ENCODE measurements at regions not wholly inside any gene's neighbourhood (a gene's known extent, or its start where the extent isn't known, plus 50 kb on each side); places are given as distances from the start of the nearest gene placed in this dataset.

- no peak overlapping the region for H3K9ac ChIP-seq (ENCODE audit: insufficient read depth, low read length, poor library complexity, severe bottlenecking)
- H3K4me1 Mint-ChIP-seq = peaks cover 10% of the 10 kb centered on the region
- intact Hi-C loops (cut with micrococcal nuclease) = no loop called here
These were observed 479.7 kb downstream of the FOXO1 start for GRCh38 chr13:40186626-40187323.

GRCh38 chr13:40187324-40187795 is 479.1 kb downstream of the FOXO1 start:
- H3K27me3 Mint-ChIP-seq (ENCODE audit: low read depth in 3 of 3) = peaks cover 2 to 3% (median 2%) of the 10 kb centered on the region in 3 donors
- no peaks in the 10 kb centered on the region for H3K4me1 ChIP-seq (ENCODE audit: control insufficient read depth in 1 of 2, insufficient read depth in 2 of 2, low read length in 2 of 2)
- no peak overlapping the region for H3K4me3 Mint-ChIP-seq
- intact Hi-C loops (cut with micrococcal nuclease) = no loop called here
- peaks cover 0 to 3% (median 0%) of the 10 kb centered on the region in 7 donors for H3K9me3 Mint-ChIP-seq
- no peak overlapping the region for H3K27ac ChIP-seq (ENCODE audit: low read depth in 1 of 2, low read length in 2 of 2)
- no peak overlapping the region for H3K27ac Mint-ChIP-seq
- H3K79me2 ChIP-seq (ENCODE audit: insufficient read depth, low read length) = no peaks in the 10 kb centered on the region
- H3K36me3 Mint-ChIP-seq = no peaks in the 10 kb centered on the region
- H4K20me1 ChIP-seq (ENCODE audit: insufficient read depth, low read length) = no peaks in the 10 kb centered on the region
- no peak for TF ChIP-seq CTCF (IDR thresholded peaks at IDR 0.05)
- H3K4me2 ChIP-seq (replicated peaks; ENCODE audit: extremely low read depth, low read length, poor library complexity, severe bottlenecking) = no peak overlapping the region
- DNase-seq = no peak
- no peaks in the 10 kb centered on the region for H3K9me3 ChIP-seq (replicated peaks in 1 of 2; ENCODE audit: control insufficient read depth in 1 of 2, insufficient read depth in 1 of 2, low read length in 2 of 2)
- 100% methylated on average over 6 of the region's 12 CpGs for WGBS (ENCODE audit: insufficient coverage)
- peaks cover 10% of the 10 kb centered on the region for H3K4me1 Mint-ChIP-seq
- H2AFZ ChIP-seq (ENCODE audit: insufficient read depth, low read depth, low read length, poor library complexity, severe bottlenecking) = no peak overlapping the region
- H3K36me3 ChIP-seq (replicated peaks in 1 of 2; ENCODE audit: control insufficient read depth in 1 of 2, insufficient read depth in 2 of 2, low read length in 2 of 2) = no peaks in the 10 kb centered on the region
- H3K27me3 ChIP-seq (ENCODE audit: control insufficient read depth in 2 of 2, insufficient read depth in 2 of 2, low read length in 2 of 2) = no peaks in the 10 kb centered on the region
- H3K4me3 ChIP-seq (replicated peaks in 1 of 3; ENCODE audit: low read depth in 2 of 3, low read length in 3 of 3) = no peak overlapping the region
- no peak overlapping the region for H3K9ac ChIP-seq (ENCODE audit: insufficient read depth, low read length, poor library complexity, severe bottlenecking)

More at GRCh38 chr13:40186626-40187323, 479.7 kb downstream of the FOXO1 start:
- Histone ChIP-seq H3K4me3 (replicated peaks in 1 of 3; ENCODE audit: low read depth in 2 of 3, low read length in 3 of 3) (no peak overlapping the region), H4K20me1 (ENCODE audit: insufficient read depth, low read length) (no peaks in the 10 kb centered on the region), H3K79me2 (ENCODE audit: insufficient read depth, low read length) (no peaks in the 10 kb centered on the region), H3K4me1 (ENCODE audit: control insufficient read depth in 1 of 2, insufficient read depth in 2 of 2, low read length in 2 of 2) (no peaks in the 10 kb centered on the region), H3K36me3 (replicated peaks in 1 of 2; ENCODE audit: control insufficient read depth in 1 of 2, insufficient read depth in 2 of 2, low read length in 2 of 2) (no peaks in the 10 kb centered on the region), H3K4me2 (replicated peaks; ENCODE audit: extremely low read depth, low read length, poor library complexity, severe bottlenecking) (no peak overlapping the region), H3K27me3 (ENCODE audit: control insufficient read depth in 2 of 2, insufficient read depth in 2 of 2, low read length in 2 of 2) (no peaks in the 10 kb centered on the region), H3K9me3 (replicated peaks in 1 of 2; ENCODE audit: control insufficient read depth in 1 of 2, insufficient read depth in 1 of 2, low read length in 2 of 2) (no peaks in the 10 kb centered on the region), H2AFZ (ENCODE audit: insufficient read depth, low read depth, low read length, poor library complexity, severe bottlenecking) (no peak overlapping the region), H3K27ac (ENCODE audit: low read depth in 1 of 2, low read length in 2 of 2) (no peak overlapping the region)
- H3K36me3 Mint-ChIP-seq = no peaks in the 10 kb centered on the region
- no peak for DNase-seq
- H3K9me3 Mint-ChIP-seq = peaks cover 0 to 3% (median 0%) of the 10 kb centered on the region in 7 donors
- H3K27ac Mint-ChIP-seq = no peak overlapping the region
- H3K4me3 Mint-ChIP-seq = no peak overlapping the region
- H3K27me3 Mint-ChIP-seq (ENCODE audit: low read depth in 3 of 3) = peaks cover 2 to 3% (median 2%) of the 10 kb centered on the region in 3 donors
- 100% methylated on average over 2 of the region's 9 CpGs for WGBS (ENCODE audit: insufficient coverage)
- TF ChIP-seq CTCF (IDR thresholded peaks at IDR 0.05) = no peak
